ENCODE measurements at regions not wholly inside any gene's neighbourhood (a gene's known extent, or its start where the extent isn't known, plus 50 kb on each side); places are given as distances from the start of the nearest gene placed in this dataset.
A peak's percentile ranks its signal among the peaks of the same experiment; 100 is the strongest.
"Not testable (repeated sequence)": the region's sequence is repeated elsewhere in the genome, so short reads cannot be mapped to it uniquely, and the experiment has no call there.

GRCh38 chr16:66088681-66089080 lies 277.8 kb upstream of the CDH5 start:
- H3K4me3 ChIP-seq (ENCODE audit: low read length): no peak overlapping the region
- H3K36me3 ChIP-seq (ENCODE audit: control insufficient read depth, insufficient read depth, low read length): no peaks in the 10 kb centered on the region
- no CpG with 5 or more reads among the region's 6 CpGs for WGBS (ENCODE audit: insufficient coverage, low lambda C conversion rate)
- H3K4me1 ChIP-seq (ENCODE audit: control insufficient read depth, insufficient read depth, low read length): no peaks in the 10 kb centered on the region
- DNase-seq: no peak
- no peaks in the 10 kb centered on the region for H3K27me3 ChIP-seq (ENCODE audit: control insufficient read depth, insufficient read depth, low read length)
- H3K9me3 ChIP-seq (ENCODE audit: control insufficient read depth, low read depth, low read length): no peaks in the 10 kb centered on the region
- H3K27ac ChIP-seq (ENCODE audit: low read length): no peak overlapping the region

GRCh38 chr16:66087308-66087707 lies 279.2 kb upstream of the CDH5 start:
- Histone ChIP-seq H3K27me3 (ENCODE audit: control insufficient read depth, insufficient read depth, low read length) (no peaks in the 10 kb centered on the region), H3K4me1 (ENCODE audit: control insufficient read depth, insufficient read depth, low read length) (no peaks in the 10 kb centered on the region), H3K9me3 (ENCODE audit: control insufficient read depth, low read depth, low read length) (no peaks in the 10 kb centered on the region), H3K36me3 (ENCODE audit: control insufficient read depth, insufficient read depth, low read length) (no peaks in the 10 kb centered on the region), H3K4me3 (ENCODE audit: low read length) (no peak overlapping the region), H3K27ac (ENCODE audit: low read length) (no peak overlapping the region)
- no peak for DNase-seq

- Histone ChIP-seq H3K36me3 (ENCODE audit: control insufficient read depth, insufficient read depth, low read length) (no peaks in the 10 kb centered on the region), H3K27me3 (ENCODE audit: control insufficient read depth, insufficient read depth, low read length) (no peaks in the 10 kb centered on the region), H3K27ac (ENCODE audit: low read length) (no peak overlapping the region), H3K9me3 (ENCODE audit: control insufficient read depth, low read depth, low read length) (no peaks in the 10 kb centered on the region), H3K4me1 (ENCODE audit: control insufficient read depth, insufficient read depth, low read length) (no peaks in the 10 kb centered on the region), H3K4me3 (ENCODE audit: low read length) (no peak overlapping the region)
- no peak for DNase-seq
- WGBS (ENCODE audit: insufficient coverage, low lambda C conversion rate): no CpG with 5 or more reads among the region's 5 CpGs
Measured at GRCh38 chr16:66085651-66086050, 280.8 kb upstream of the CDH5 start.

- not testable (repeated sequence) for DNase-seq; H3K36me3 ChIP-seq (ENCODE audit: control insufficient read depth, insufficient read depth, low read length); H3K27ac ChIP-seq (ENCODE audit: low read length); H3K4me1 ChIP-seq (ENCODE audit: control insufficient read depth, insufficient read depth, low read length); H3K9me3 ChIP-seq (ENCODE audit: control insufficient read depth, low read depth, low read length); H3K27me3 ChIP-seq (ENCODE audit: control insufficient read depth, insufficient read depth, low read length); H3K4me3 ChIP-seq (ENCODE audit: low read length)
- 100% methylated on average over 2 of the region's 2 CpGs for WGBS (ENCODE audit: insufficient coverage, low lambda C conversion rate)
Measured at GRCh38 chr16:66084731-66085130, 281.8 kb upstream of the CDH5 start.

DNA sequence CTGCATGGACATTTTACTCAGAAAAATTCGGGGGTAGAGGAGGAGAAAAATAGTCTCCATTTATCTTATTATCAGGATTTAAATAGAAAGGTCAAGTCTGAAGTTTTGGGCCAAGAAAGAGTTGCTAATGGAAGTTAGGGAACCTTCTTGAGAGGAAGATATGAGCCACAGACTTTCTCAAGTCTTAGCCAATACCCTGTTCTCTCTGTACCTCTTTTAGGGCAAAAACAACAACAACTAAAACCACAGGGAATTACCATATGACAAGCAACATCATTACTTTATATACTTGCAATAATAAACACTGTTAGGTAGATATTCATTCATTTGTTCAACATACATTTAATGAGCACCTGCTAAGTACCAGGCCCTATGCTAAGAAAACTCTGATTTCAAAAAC lies 282.2 kb upstream of the CDH5 start:
- WGBS (ENCODE audit: insufficient coverage, low lambda C conversion rate): no CpG with 5 or more reads among the region's 1 CpG
- no peak for DNase-seq
- no peak overlapping the region for H3K4me3 ChIP-seq (ENCODE audit: low read length)
- no peaks in the 10 kb centered on the region for H3K9me3 ChIP-seq (ENCODE audit: control insufficient read depth, low read depth, low read length)
- no peaks in the 10 kb centered on the region for H3K36me3 ChIP-seq (ENCODE audit: control insufficient read depth, insufficient read depth, low read length)
- no peak overlapping the region for H3K27ac ChIP-seq (ENCODE audit: low read length)
- H3K4me1 ChIP-seq (ENCODE audit: control insufficient read depth, insufficient read depth, low read length): no peaks in the 10 kb centered on the region
- H3K27me3 ChIP-seq (ENCODE audit: control insufficient read depth, insufficient read depth, low read length): no peaks in the 10 kb centered on the region

DNA sequence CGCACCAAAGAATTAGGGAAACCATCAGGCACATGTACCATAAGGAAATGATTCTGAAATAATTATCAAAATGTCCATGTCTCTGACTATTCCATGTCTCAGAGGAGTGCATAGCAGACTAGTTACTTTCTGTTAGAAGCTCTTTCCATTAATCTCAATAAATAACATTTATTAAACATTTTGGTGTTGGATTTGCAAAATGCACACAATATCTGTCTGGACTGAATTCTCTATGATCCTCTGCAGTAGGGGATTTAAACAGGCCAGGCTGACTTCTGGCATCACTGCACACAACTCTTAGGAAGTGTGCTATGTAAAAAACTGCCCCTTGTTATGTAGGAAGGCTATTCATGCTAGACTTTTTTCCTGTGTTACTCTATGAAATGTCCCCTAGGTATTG lies 283.3 kb upstream of the CDH5 start:
- no peak overlapping the region for H3K27ac ChIP-seq (ENCODE audit: low read length)

DNA sequence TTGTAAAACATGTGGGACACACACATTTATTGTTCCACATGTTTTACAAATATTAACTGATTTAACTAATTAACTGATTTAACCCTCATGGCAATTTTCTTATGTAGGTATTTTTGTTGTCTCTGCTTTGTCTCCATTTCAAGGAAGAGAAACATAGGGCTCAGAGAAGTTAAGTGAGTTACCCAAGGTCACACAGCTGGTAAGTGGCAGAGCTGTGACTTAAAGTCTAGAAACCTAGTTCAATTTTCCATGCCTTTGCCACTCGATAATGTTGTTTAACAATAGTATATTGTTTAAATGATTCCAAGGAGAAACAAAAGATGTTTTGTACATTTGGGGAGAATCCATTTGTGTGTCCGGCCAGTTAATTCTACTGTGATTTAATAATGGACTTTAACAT lies 284.1 kb upstream of the CDH5 start:
- no peaks in the 10 kb centered on the region for H3K27me3 ChIP-seq (ENCODE audit: control insufficient read depth, insufficient read depth, low read length)
- DNase-seq: no peak
- H3K4me1 ChIP-seq (ENCODE audit: control insufficient read depth, insufficient read depth, low read length): no peaks in the 10 kb centered on the region
- 70% methylated on average over 2 of the region's 2 CpGs for WGBS (ENCODE audit: insufficient coverage, low lambda C conversion rate)
- no peak overlapping the region for H3K27ac ChIP-seq (ENCODE audit: low read length)
- H3K36me3 ChIP-seq (ENCODE audit: control insufficient read depth, insufficient read depth, low read length): no peaks in the 10 kb centered on the region
- no peak overlapping the region for H3K4me3 ChIP-seq (ENCODE audit: low read length)
- H3K9me3 ChIP-seq (ENCODE audit: control insufficient read depth, low read depth, low read length): no peaks in the 10 kb centered on the region

More for the DNA sequence above, 283.3 kb upstream of the CDH5 start:
- Histone ChIP-seq H3K4me1 (ENCODE audit: control insufficient read depth, insufficient read depth, low read length) (no peaks in the 10 kb centered on the region), H3K27me3 (ENCODE audit: control insufficient read depth, insufficient read depth, low read length) (no peaks in the 10 kb centered on the region), H3K4me3 (ENCODE audit: low read length) (no peak overlapping the region), H3K9me3 (ENCODE audit: control insufficient read depth, low read depth, low read length) (no peaks in the 10 kb centered on the region), H3K36me3 (ENCODE audit: control insufficient read depth, insufficient read depth, low read length) (no peaks in the 10 kb centered on the region)
- no peak for DNase-seq
- 100% methylated on average over 1 of the region's 1 CpG for WGBS (ENCODE audit: insufficient coverage, low lambda C conversion rate)

DNA sequence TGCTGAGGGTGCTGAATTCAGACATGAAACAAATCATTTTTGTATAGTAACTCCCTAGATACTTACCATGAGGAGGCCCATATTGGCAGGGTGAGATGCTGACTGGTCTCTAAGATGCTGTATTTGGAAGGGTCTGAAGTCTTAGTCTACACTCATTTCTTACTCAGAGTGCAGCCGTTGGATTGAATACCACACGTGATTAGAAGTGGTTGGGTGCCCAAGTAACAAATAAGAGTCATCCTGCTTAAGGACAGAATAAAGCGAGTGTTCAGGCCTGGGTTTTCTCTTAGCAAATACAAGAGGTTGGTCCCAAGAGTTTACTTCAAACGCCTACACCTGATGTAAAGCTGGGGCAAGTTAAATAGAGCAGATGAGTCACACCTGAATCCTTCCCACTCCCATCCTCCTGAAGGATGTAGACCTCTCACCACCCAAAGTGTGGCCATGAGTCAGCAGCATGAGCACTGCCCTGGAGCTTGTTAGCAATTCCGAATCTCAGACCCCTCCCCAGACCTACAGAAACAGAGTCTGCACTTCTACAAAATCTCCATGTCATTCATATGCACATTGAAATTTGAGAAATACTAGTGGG lies 284.6 kb upstream of the CDH5 start:
- Histone ChIP-seq H3K27me3 (ENCODE audit: control insufficient read depth, insufficient read depth, low read length) (no peaks in the 10 kb centered on the region), H3K4me3 (ENCODE audit: low read length) (no peak overlapping the region), H3K36me3 (ENCODE audit: control insufficient read depth, insufficient read depth, low read length) (no peaks in the 10 kb centered on the region), H3K9me3 (ENCODE audit: control insufficient read depth, low read depth, low read length) (no peaks in the 10 kb centered on the region), H3K27ac (ENCODE audit: low read length) (no peak overlapping the region), H3K4me1 (ENCODE audit: control insufficient read depth, insufficient read depth, low read length) (no peaks in the 10 kb centered on the region)
- no peak for DNase-seq
- WGBS (ENCODE audit: insufficient coverage, low lambda C conversion rate): 80% methylated on average over 2 of the region's 5 CpGs

GRCh38 chr16:66079671-66080334 lies 286.7 kb upstream of the CDH5 start:
- no CpG with 5 or more reads among the region's 5 CpGs for WGBS (ENCODE audit: insufficient coverage, low lambda C conversion rate)
- H3K27ac ChIP-seq (ENCODE audit: low read length): no peak overlapping the region
- DNase-seq: no peak
- no peaks in the 10 kb centered on the region for H3K27me3 ChIP-seq (ENCODE audit: control insufficient read depth, insufficient read depth, low read length)
- H3K4me1 ChIP-seq (ENCODE audit: control insufficient read depth, insufficient read depth, low read length): no peaks in the 10 kb centered on the region
- no peaks in the 10 kb centered on the region for H3K36me3 ChIP-seq (ENCODE audit: control insufficient read depth, insufficient read depth, low read length)
- no peaks in the 10 kb centered on the region for H3K9me3 ChIP-seq (ENCODE audit: control insufficient read depth, low read depth, low read length)
- H3K4me3 ChIP-seq (ENCODE audit: low read length): no peak overlapping the region

GRCh38 chr16:66070140-66070917 lies 296.2 kb upstream of the CDH5 start:
- Histone ChIP-seq H3K9me3 (ENCODE audit: control insufficient read depth, low read depth, low read length) (no peaks in the 10 kb centered on the region), H3K4me1 (ENCODE audit: control insufficient read depth, insufficient read depth, low read length) (no peaks in the 10 kb centered on the region), H3K4me3 (ENCODE audit: low read length) (no peak overlapping the region), H3K27me3 (ENCODE audit: control insufficient read depth, insufficient read depth, low read length) (no peaks in the 10 kb centered on the region), H3K36me3 (ENCODE audit: control insufficient read depth, insufficient read depth, low read length) (no peaks in the 10 kb centered on the region), H3K27ac (ENCODE audit: low read length) (no peak overlapping the region)
- DNase-seq: peak in 1 of 2 donors; percentile 17
- no CpG with 5 or more reads among the region's 6 CpGs for WGBS (ENCODE audit: insufficient coverage, low lambda C conversion rate)

Measured in large intestine (tissue), 3 donors.